ENCODE measurements at regions not wholly inside any gene's neighbourhood (a gene's known extent, or its start where the extent isn't known, plus 50 kb on each side); places are given as distances from the start of the nearest gene placed in this dataset.

- TF ChIP-seq, protein P1, sequence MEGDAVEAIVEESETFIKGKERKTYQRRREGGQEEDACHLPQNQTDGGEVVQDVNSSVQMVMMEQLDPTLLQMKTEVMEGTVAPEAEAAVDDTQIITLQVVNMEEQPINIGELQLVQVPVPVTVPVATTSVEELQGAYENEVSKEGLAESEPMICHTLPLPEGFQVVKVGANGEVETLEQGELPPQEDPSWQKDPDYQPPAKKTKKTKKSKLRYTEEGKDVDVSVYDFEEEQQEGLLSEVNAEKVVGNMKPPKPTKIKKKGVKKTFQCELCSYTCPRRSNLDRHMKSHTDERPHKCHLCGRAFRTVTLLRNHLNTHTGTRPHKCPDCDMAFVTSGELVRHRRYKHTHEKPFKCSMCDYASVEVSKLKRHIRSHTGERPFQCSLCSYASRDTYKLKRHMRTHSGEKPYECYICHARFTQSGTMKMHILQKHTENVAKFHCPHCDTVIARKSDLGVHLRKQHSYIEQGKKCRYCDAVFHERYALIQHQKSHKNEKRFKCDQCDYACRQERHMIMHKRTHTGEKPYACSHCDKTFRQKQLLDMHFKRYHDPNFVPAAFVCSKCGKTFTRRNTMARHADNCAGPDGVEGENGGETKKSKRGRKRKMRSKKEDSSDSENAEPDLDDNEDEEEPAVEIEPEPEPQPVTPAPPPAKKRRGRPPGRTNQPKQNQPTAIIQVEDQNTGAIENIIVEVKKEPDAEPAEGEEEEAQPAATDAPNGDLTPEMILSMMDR (IDR thresholded peaks at IDR 0.05): no peak
- TF ChIP-seq POLR2A (IDR thresholded peaks at IDR 0.05) (no peak), POLR2AphosphoS5 (IDR thresholded peaks at IDR 0.05) (no peak)
Observed at GRCh38 chr3:84893211-84893610, 65.6 kb upstream of the CADM2 start.

Data from stomach (tissue), 4 donors.